Pulmonary artery endothelial cell (primary cell): ENCODE measurements at regions not wholly inside any gene's neighbourhood (a gene's known extent, or its start where the extent isn't known, plus 50 kb on each side); places are given as distances from the start of the nearest gene placed in this dataset.
"Not testable (repeated sequence)": the region's sequence is repeated elsewhere in the genome, so short reads cannot be mapped to it uniquely, and the experiment has no call there.

ENCODE experiments used
- DNase-seq: peaks from one replicate; pipeline ENCODE4 v3.0.0-alpha.2; 2011; ENCODE audit warnings: low read depth, low spot score

- not testable (repeated sequence) for DNase-seq
These were observed 601.9 kb downstream of the RPIA start for GRCh38 chr2:89293399-89293798.

- DNase-seq: not testable (repeated sequence)
These were observed 602.9 kb downstream of the RPIA start for GRCh38 chr2:89294335-89294734.

GRCh38 chr2:89296820-89297398 lies 605.4 kb downstream of the RPIA start:
- not testable (repeated sequence) for DNase-seq

GRCh38 chr2:89299196-89299595 lies 607.7 kb downstream of the RPIA start:
- DNase-seq: not testable (repeated sequence)

- not testable (repeated sequence) for DNase-seq
These were observed 614.1 kb downstream of the RPIA start for GRCh38 chr2:89305623-89306022.

DNA sequence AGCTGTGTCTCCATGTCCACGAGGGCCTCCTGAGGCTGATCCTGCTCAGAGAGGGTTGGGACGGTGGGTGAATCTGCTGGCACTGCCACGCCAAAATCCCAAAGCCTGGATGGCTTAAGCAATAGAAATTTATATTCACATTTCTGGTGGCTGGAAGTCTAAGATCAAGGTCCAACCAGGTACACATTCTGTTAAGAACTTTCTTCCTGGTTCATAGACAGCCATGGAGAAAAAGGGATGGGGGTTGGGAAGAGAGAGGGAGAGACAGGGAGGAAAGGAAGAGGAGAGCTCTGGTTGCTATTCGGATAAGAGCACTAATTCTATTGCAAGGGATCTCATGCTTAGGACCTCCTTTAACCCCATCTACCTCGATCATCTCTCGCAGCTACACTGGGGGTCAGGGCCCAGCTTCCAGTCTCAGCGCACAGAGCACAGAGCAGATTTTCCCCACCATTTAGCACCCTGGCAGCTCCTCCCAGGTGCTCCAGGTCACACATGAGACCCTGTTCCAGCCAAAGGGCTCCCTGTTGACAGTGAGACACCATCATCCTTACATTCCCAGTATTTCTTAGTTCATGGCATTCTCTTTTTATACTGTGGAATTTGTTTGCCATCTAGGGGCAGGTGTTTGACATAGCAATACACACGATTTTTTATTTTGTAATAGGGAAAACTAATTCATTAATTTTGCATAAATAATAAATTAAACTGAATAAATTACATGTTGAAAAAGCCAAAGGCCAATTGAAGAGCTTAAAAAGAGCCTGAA lies 615.6 kb downstream of the RPIA start:
- not testable (repeated sequence) for DNase-seq

DNA sequence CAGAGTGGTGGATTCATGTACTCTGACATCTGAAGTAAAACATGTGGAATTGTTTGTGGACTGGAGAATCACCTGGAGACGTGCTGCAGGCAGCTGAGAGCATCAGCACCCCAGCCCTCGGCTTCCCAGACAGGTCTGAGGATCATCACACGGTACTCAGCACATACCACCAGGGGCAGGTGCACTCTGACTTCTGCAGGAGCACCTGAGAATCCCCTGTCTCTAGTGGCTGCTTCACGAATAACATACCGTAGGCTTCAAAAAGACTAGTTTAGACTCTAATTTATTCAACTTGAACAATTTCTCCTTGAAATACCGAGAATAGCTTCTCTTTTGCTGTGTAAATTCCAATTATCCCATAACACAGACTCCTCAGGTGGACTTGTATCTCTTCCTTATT lies 627.5 kb downstream of the RPIA start:
- not testable (repeated sequence) for DNase-seq

GRCh38 chr2:89325894-89326293 lies 634.4 kb downstream of the RPIA start:
- not testable (repeated sequence) for DNase-seq

- DNase-seq: not testable (repeated sequence)
These were observed 635.0 kb downstream of the RPIA start for GRCh38 chr2:89326455-89326854.

DNA sequence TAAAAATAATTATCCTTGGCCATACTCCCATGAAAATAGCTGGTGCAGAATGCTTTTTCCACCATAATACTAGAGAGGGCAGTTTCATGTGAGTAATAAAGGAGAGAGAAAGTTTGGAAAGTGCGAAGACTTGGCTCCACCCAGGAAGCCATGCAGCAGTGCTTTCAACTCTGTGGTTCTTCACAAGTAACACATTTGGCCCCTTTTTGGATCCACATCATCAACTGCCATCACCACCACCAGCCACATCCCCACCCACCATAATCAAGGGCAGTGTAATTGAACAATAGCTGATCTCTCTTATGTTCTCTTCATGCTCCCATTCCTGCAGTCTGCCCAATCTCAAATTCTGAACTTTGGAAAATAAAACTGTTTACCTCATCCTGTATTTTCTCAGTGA lies 637.3 kb downstream of the RPIA start:
- DNase-seq: not testable (repeated sequence)
